ENCODE measurements at regions not wholly inside any gene's neighbourhood (a gene's known extent, or its start where the extent isn't known, plus 50 kb on each side); places are given as distances from the start of the nearest gene placed in this dataset.
"Not testable (repeated sequence)": the region's sequence is repeated elsewhere in the genome, so short reads cannot be mapped to it uniquely, and the experiment has no call there.

- TF ChIP-seq SPI1 (IDR thresholded peaks at IDR 0.05; ENCODE audit: borderline replicate concordance, low read depth): no peak
- no peak for TF ChIP-seq CTCF (IDR thresholded peaks at IDR 0.05; ENCODE audit: insufficient read depth, low read length)
- no peak for TF ChIP-seq REST (IDR thresholded peaks at IDR 0.05; ENCODE audit: insufficient replicate concordance, low read depth)
- no peak for TF ChIP-seq POLR2AphosphoS5 (IDR thresholded peaks at IDR 0.05; ENCODE audit: low read depth)
- no peak for TF ChIP-seq GABPA (IDR thresholded peaks at IDR 0.05; ENCODE audit: low read depth)
- Histone ChIP-seq H3K4me3 (replicated peaks; ENCODE audit: insufficient read depth, low read length) (no peak overlapping the region), H3K27ac (replicated peaks) (no peak overlapping the region), H3K27me3 (ENCODE audit: insufficient read depth, poor library complexity, severe bottlenecking) (no peaks in the 10 kb centered on the region)
- DNase-seq (ENCODE audit: low read depth in 1 of 2, low spot score in 1 of 2): no peak
Measured at GRCh38 chr5:24170026-24170425, 474.8 kb downstream of the CDH10 start.

- not testable (repeated sequence) for H3K27me3 ChIP-seq (ENCODE audit: insufficient read depth, poor library complexity, severe bottlenecking); H3K4me3 ChIP-seq (replicated peaks; ENCODE audit: insufficient read depth, low read length); H3K27ac ChIP-seq (replicated peaks); DNase-seq (ENCODE audit: low read depth in 1 of 2, low spot score in 1 of 2)
Measured at GRCh38 chr5:24170930-24171329, 473.8 kb downstream of the CDH10 start.

- H3K4me3 ChIP-seq (replicated peaks; ENCODE audit: insufficient read depth, low read length): no peak overlapping the region
- H3K27me3 ChIP-seq (ENCODE audit: insufficient read depth, poor library complexity, severe bottlenecking): no peaks in the 10 kb centered on the region
- no peak overlapping the region for H3K27ac ChIP-seq (replicated peaks)
- DNase-seq (ENCODE audit: low read depth in 1 of 2, low spot score in 1 of 2): no peak
- TF ChIP-seq REST (IDR thresholded peaks at IDR 0.05; ENCODE audit: insufficient replicate concordance, low read depth) (no peak), CTCF (IDR thresholded peaks at IDR 0.05; ENCODE audit: insufficient read depth, low read length) (no peak), POLR2AphosphoS5 (IDR thresholded peaks at IDR 0.05; ENCODE audit: low read depth) (no peak), GABPA (IDR thresholded peaks at IDR 0.05; ENCODE audit: low read depth) (no peak), SPI1 (IDR thresholded peaks at IDR 0.05; ENCODE audit: borderline replicate concordance, low read depth) (no peak)
Measured at GRCh38 chr5:24177821-24178220, 467.0 kb downstream of the CDH10 start.

GRCh38 chr5:24183981-24184380 is 460.8 kb downstream of the CDH10 start:
- Histone ChIP-seq H3K4me3 (replicated peaks; ENCODE audit: insufficient read depth, low read length) (no peak overlapping the region), H3K27ac (replicated peaks) (no peak overlapping the region), H3K27me3 (ENCODE audit: insufficient read depth, poor library complexity, severe bottlenecking) (no peaks in the 10 kb centered on the region)
- no peak for DNase-seq (ENCODE audit: low read depth in 1 of 2, low spot score in 1 of 2)
- TF ChIP-seq CTCF (IDR thresholded peaks at IDR 0.05; ENCODE audit: insufficient read depth, low read length) (no peak), GABPA (IDR thresholded peaks at IDR 0.05; ENCODE audit: low read depth) (no peak), POLR2AphosphoS5 (IDR thresholded peaks at IDR 0.05; ENCODE audit: low read depth) (no peak), SPI1 (IDR thresholded peaks at IDR 0.05; ENCODE audit: borderline replicate concordance, low read depth) (no peak), REST (IDR thresholded peaks at IDR 0.05; ENCODE audit: insufficient replicate concordance, low read depth) (no peak)

Measured in HL-60 (cell line).